ENCODE measurements at regions not wholly inside any gene's neighbourhood (a gene's known extent, or its start where the extent isn't known, plus 50 kb on each side); places are given as distances from the start of the nearest gene placed in this dataset.

DNA sequence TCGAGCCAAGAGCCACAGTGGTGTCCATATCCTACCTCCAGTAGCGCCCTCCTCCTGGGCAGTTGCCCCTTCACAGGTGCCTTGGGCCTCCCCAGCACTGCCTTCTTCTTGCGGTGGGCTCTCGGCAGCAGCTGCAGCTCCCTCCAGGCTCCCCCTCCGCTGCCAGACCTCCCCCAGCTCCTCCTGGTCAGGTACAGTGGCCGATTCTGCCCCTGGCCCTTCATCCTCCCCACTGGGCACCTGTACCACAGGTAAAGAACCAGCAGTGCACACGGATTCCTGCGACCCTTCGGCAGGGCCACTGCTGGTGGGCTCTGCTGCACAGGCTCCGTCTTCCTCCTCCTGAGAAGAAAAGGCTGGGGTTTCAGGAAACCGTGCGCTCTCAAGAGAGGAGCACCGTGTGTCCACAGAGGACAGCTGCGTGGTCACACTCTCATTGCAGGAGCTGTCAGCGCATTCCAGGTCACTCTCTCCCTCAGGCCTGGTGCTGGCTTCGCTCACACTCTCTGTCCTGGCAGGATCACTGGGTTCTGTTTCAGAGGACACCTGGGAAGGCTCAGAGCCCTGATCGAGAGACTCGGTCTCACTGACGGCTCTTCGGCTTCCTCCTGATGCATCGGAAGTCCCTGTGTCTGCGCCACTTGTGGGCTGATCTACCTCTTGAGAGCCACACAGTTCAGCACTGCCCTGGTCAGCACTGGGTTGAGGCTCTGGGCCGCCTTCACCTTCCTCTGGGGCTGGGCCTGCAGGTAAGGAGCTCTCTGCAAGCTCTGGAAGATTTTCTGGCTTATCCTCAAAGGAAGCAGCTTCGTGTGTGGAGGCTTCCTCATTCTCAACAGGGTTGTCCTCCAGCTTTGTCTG lies 147.4 kb upstream of the STK17B start:
- DNase-seq: no peak

DNA sequence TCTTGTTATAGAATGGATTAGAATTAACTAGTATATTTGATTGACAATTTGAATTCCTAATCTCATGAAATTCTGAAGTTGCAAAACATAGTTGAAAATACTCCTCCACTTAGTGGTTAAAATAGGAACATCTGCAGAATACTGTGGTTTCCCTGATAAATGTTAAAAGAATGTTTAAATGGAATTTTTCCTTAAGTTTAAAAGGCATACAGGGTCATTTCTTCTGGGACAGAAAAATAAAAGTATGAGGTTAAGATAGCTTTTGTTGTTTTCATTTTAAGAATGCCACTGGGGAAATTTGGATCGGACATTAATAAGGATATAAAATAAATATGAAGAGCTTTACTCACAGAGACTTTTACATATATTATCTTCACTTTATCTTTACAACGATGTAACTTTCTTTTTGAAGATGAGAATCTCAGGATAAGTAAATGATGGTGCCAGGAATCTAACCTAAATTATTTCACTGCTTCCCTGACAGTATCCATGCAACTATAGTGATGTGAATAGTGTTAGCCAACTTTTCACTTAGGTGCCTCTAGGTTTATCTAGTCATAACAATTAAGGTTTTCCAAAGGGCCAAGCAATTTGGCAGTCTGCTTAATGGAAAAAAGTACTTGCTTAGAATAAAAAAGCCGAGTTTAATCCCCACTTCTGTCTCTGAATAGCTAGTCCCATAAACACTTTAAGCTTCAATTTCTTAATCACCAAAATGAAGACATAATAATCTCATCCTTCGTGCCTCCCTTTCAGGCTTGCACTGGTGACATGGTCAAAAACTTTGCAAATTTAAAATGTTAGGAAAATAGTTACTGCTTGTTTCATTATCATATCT lies 151.8 kb upstream of the STK17B start:
- DNase-seq: peak; percentile 58

DNA sequence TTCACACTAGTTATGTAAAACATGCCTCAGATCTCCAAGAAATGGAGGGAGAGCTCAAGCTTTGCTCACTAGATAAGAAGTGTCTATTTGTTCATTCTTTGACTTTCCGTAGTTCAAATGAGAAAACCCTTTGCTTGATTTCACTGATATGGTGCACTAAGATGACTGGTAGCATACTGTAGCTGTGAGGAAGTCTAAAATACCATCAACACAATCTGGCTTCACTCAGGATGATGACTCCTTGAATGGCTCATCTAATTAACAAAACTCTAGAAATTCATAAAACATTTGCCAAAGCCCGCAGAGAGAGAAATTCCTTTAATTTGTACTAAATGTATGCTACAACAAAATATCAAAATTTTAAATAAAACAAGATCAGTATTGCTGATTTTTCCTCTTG lies 152.8 kb upstream of the STK17B start:
- DNase-seq: no peak

DNA sequence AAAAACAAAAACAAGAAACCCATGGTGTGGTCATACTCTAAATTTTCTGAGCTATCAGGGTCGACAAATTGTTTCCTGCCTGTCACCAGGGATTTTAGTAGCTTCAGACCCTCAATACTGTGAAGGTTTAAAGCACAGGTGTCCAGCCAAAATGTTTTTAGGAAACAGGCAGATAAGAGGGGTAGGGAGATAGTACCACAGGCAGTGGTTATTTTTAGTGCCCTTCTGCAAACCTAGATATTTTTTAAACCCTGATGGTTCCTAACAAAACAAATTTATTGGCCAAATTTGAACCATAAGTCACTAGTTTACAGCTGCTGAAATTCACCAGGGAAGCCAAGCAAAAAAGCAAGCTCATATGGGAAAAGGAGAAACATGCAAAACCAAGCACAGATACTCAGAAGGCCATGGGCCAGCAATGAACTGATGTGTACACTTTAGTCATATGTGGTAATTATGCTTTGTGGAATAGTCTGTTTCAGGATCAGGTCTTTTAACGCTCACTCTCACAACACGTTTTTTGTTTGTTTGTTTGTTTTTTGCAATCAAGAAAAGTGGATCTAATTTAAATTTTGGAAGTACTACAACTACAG lies 156.8 kb upstream of the STK17B start:
- no peak for DNase-seq

DNA sequence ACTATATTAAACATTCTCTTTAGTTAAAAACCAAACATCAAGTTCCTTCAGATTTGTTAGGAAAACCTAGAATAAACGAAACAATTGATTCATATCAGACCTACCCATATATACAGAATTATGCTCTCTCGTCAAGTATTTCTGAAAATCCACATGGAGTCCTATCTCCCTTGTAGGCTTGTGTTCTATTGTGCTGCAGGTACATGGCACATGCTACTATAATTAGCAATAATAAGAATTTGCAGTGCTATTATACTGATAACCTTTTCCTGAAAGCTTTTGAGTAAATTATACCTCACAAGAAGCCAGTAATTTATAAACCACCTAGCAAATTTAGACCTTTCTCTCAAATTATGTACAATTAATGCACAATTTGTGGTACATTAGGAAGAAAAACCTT lies 158.6 kb upstream of the STK17B start:
- DNase-seq: no peak

DNA sequence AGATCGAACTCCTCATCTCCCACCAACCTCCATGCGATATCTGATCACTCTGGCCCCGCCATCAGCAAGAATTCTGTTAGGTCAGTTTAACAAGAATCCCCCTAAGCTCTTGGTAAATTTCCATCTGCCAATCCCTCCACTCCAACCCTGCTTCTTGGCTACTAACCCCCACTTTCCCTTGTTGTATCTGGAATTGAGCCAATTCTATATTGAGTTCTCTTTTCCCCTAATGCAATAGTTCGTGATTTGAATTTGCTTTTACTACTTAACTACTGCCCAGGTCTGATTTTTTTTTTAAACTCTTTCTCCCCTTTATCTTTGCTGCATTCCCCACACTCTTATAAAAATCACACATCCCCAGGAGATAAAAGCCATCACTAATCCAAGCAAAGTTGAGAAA lies 159.3 kb upstream of the STK17B start:
- DNase-seq: no peak

DNA sequence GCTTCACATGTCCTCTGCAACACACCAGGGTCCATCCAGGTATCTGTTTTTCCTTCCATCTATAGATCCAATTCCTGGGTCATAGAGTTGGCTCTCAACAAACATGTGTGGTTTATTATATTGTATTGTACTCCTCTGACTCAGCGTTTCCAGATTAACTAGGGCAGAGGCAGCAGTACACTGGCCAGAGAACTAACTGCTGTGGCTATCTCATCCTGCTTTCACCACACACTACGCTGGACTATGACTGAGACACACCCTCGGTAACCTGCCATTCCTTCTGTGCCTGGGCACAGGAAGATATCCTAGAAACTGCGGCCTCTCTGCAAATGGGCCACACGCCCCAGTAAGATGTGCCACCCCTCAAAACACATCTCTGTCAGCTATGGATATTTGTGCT lies 159.8 kb upstream of the STK17B start:
- DNase-seq: peak; percentile 85

DNA sequence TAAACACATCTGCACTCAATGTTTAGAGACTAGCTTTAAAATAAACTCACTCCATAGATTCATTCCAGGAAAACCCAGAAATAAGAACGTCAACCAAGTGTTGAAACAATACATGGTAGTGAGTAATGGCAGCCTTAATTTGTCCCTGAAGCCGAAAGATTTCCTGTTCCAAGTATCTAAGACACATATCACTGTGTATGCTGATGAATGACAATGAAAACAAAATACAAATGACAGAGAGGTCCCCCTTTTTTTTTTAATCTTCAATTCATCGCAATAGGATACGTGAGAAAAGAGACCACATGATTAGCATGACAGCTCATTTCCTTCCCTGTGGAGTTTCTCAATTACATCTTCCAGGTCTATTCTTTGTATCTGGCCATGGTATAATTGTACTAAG lies 160.5 kb upstream of the STK17B start:
- no peak for DNase-seq

DNA sequence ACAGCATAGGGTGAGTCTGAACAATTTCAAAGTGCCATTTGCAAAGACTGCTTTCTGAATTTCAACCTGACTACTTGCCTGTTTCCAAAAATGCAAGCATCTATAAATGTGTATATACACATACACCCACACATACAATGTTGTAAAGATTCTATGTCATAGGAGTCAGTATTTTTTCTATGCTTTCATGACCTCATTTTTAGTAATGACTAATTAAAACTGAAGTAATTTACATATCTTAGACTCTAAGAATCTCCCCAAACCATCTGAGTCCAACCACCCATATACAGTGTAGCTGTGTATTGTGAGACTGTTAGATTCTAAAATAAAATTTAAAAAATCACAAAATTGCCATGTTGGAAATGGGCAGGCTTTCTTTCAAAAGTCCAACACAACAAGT lies 162.0 kb upstream of the STK17B start:
- DNase-seq: no peak

DNA sequence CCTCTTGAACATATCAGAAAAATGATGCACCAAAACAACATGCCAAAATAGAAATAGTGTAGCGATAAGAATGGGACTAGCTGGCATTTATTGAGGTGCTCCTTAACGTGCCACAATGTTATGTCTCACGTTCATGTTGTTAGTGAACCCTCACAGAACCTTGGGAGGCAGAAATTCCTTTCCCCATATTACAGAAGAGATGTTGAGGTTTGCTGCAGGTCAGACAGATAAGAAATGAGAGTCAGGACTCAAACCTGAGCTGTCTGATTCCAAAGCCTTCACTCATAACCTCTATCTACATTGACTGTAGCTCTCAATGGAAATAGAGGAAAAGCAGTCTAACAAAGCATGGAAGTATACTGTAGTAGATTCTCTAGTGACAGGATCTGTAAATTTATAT lies 163.3 kb upstream of the STK17B start:
- DNase-seq: peak; percentile 96

DNA sequence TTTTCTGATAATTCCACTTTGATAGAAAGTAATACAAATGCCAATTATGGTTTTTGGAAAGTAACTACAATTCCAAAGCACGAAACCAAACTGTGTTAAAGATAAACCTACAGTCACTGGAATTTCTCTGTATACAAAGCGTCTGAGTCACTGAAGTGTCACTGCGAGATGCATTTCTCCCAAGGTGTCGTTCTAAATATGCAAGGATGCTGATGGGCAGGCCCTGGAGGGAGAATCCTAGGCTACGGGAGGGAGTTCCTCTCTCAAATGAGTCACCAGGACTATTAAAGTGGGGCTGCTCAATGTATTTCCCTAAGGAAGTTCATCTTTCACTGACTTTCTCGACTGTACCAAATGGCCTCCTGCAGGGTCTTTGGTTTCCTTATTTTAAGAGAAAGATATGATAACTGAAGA lies 163.8 kb upstream of the STK17B start:
- peak; percentile 96 for DNase-seq

DNA sequence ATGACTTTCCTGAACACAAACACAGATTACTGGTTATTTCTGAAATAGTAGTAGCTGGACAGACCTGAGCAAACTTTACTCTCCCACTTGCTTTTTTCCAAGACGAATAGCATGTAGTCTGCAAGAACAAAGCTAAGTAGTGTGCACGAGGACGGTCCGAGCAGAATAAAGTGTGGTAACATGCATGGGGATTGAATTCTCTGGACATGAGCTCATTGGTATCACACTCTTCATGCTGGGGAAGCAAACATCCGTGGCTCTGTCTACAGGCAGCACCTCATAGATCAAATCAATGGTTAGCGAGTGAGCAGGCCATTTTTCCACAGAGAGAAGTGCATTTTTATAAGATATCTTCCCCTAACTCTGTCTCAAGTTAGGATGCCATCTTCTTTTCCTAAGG lies 164.8 kb upstream of the STK17B start:
- no peak for DNase-seq

DNA sequence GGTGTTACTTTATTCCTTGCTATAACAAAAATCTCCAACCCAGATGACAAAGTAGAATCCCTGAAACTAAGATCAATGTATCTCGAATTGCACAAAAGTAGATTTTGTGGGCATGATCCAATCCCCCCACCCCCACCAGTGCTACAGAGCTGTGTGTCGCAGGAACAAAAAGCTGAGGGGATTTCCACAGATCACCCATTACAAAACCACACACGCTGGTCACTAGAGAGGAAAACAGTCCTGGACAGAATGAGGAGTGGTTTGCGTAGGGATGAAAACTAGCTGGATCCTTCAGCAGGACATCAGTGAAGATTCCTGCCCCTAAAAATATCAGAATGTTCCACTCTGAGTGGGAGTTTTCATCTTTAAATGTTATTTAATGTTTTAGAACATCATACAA lies 165.3 kb upstream of the STK17B start:
- DNase-seq: no peak

DNA sequence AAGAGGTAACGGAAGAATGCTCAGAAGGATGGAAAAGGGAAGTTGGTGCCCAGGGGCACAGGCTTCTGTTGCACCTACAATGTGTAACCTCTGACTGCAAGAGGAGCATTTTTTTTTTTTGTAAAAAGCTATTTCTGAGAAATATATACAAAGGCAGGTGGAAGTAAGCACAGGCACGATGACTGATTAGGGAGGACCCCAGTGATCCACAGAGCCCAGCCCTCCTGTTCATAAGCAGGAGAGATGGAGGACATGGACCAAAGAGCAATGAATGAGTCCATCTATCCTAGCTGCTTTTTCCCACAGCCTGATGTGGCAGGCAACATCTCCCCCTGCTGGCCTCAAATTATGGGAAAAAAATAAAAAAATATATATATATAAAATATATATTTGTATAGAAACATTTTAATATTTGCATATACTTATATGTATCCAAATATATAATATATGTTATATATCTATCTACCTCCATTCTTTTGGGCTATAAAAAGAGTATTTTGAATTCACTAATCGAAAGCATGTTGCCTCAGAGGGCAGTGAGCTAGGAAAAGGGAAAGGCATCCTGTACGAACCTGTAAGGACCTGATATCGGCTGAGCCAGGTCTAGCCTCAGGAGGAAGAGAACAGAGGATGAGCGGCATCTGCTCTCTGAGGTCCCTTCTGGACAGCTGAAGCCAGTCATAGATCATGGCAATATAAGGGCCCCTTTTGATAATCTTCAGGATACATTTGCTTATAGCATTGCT lies 166.0 kb upstream of the STK17B start:
- peak; percentile 7 for DNase-seq

DNA sequence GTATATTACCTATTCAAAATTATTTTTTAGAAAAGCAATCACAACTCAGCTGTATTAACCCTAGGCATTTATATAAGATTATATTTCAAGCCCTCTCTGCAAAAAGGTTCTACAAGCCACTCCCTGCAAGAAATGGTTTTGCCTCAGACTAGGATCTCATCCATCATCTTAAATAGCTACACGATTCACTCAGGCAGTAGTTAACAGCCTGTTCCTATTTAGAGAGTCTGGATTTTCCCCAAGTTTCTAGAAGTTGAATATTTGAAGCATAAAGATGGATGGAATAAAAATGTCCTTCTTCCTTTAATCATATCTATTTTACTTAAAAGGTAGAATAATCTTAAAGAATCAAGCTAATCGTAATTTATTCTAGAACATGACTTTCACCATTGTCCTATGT lies 167.1 kb upstream of the STK17B start:
- DNase-seq: no peak

DNA sequence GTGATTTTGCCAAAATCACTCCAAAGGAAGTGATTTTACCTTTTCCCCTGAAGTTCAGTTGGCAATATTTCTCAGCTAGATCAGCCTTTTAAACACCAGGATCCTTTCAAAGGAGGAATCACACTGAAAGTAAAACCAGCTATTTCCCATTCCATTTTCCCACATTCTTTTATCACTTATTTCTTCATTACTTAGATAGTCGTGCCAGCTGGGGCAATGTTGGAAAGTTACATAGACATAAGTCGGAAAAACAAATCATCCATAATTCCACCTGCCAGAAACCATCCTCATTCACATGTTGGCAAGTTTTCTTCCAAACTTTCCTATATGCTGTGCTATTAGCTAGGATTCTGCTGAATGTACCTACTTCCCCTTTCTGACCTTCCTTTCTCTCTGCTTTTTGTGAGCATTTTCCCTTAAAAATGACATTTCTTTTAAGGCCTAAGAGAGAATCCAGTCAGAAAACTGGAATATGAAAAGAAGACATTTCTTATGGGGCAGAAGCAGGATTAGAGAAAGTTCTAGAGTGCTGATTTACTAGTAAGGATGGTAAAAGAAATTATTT lies 170.0 kb upstream of the STK17B start:
- peak; percentile 25 for DNase-seq

DNA sequence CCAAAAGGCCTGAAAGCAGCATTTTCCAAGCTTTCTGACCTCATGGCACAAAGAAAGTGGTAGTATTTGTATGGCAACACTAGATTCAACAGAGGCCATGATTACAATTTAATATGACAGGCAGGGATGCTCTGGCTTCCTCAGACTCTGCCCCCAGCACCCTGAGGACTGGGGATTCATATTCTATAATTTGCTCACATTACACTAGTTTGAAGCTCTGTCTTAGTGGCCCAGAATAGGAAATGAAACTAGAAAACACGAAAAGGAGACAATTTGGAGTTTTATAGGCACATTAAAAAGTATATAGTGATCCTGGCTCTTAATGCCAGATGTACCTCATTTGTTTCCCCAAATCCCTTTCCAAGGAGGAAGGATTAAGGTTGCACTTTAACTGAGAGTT lies 173.0 kb upstream of the STK17B start:
- DNase-seq: no peak

DNA sequence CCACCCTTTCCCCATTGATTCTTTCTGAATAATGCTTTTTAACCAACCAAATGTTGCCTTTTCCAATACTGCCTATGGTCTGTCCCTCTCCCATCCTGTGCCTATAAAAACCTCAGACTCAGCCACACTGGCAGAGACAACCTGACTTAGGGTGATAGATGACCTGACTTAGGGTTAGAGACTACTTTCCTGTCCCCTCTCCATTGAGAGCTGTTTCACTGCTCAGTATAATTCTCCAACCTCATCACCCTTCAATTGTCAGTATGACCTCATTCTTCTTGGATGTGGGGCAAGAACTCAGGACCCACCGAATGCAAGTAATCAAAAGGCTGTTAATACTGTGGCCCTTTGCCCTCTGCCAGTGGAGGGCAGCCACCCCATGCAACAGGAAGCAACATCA lies 182.3 kb upstream of the STK17B start:
- DNase-seq: no peak

DNA sequence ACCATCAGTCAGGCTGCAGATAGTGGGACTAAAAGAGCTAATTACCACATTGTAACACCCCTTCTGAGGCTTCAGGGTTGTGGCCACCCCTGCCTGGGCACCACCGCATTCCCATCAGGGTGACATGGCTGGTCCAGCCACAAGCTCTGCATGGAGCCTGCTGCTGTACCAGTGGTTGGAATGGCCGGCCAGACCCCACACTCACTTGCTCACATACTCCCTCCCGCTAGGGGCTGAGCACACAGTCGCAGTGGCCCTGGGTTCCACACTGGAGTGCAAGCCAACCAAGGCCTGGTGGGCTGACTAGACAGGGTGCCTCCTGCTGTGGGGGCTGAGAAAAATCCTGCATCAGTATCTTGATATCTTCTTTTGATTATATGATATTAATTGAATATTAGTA lies 182.8 kb upstream of the STK17B start:
- no peak for DNase-seq

DNA sequence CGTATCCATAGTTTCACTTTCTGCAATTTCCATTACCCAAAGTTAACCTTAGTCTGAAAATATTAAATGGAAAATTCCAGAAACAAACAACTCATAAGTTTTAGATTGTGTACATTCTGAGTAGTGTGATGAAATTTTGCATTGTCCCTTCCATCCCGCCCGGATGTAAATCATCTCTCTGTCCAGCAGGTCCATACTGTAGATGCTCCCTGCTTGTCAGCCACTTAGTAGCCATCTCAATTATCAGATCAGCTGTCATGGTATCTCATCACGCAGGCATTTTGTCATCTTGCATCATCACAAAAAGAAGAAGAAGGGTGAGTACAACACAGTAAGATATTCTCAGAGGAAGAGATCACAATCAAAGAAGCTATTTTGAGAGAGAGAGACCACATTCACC lies 185.0 kb upstream of the STK17B start:
- DNase-seq: no peak

DNA sequence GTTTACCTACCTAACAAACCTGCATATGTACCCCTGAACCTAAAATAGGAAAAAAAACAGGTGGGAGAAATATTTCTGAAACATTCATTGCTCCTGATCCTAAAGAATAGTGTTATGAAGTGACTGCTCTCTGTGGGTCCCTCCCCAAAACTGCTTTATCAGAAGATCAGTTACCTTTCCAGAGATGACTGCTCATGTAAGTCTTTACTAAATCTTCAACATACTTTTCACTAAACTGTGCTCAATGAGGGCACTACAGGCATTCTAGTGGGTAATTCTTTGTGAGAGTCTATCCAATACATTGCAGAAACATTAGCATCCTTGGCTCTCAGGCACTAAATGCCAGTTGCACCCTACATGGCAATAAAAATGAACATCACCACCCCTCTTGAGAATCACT lies 189.3 kb upstream of the STK17B start:
- no peak for DNase-seq

DNA sequence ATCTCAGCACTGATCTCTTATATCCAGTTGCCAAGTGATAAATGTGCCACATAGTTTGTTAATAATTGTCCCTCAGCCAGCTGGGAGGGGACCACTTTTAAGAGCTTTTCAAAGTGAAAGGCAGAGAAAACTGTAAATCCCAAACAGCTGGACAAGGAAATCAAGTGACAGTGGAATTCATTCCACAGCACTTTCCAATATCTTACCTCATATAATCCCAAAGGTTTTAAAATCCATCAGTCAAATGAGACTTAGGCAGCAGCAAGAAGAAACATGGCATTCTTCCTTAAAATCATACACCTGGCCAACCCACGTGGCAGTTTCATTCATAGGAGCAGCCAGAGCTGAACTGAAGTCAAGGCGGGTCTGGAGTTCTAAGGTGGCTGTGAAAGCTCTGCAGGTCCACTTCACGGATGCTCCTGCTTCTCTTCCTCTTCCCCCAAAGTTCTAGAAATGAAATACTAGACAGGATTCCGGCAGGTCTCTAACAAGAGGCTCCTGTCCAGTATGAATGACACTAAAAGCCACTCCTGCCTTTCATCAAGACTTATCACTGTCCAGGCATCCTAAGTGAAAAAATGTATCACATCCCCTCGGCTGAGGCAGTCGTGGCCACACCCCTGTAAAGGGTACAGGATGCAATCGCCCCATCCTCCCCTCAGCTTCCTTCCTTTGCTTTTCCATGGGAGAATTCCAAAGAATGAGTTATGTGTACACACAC lies 190.4 kb upstream of the STK17B start:
- DNase-seq: peak; percentile 7

Measured in NCI-H226 (cell line).